Peyer's patch (tissue), 4 donors: ENCODE measurements at regions not wholly inside any gene's neighbourhood (a gene's known extent, or its start where the extent isn't known, plus 50 kb on each side); places are given as distances from the start of the nearest gene placed in this dataset.

ENCODE experiments used
- POLR2A ChIP-seq, 2 donors: fragments of 450-650 bp; IDR thresholded peaks; one replicate each; pipeline ENCODE4 v1.5.1; 2017; ENCODE audit warnings: antibody characterized with exemption in 2 of 2, mild to moderate bottlenecking in 2 of 2, moderate library complexity in 2 of 2
- TF ChIP-seq, protein P1 (sequence below), 6 experiments: fragments of 450-650 bp in 4 of 6; fragments of 200-600 bp in 2 of 6; sonication (generic) in 1 of 6; IDR thresholded peaks; one replicate each; pipeline ENCODE4 v1.5.1; 2017 to 2019; ENCODE audit warnings: antibody characterized with exemption in 6 of 6, mild to moderate bottlenecking in 3 of 6, moderate library complexity in 1 of 6

DNA sequence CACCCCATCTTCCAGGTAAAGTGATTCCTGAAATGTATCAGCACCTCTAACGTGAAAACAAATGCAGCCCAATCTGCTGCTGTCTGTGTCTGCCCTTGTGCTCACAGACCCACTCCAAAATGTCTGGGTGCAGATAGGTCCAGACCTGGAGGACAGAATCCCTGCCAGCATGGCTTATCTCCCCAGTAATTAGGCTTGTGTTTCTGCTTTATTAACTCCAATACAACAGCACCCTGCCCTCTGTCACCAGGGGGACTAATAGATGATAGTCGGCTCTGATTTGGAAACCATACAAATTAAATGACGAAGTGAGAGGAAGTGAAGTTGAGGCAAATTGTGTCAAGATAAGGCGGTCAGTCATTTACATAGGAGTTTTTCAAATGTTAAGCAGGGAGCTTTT is 608.3 kb upstream of the SALL1 start:
- no peak for TF ChIP-seq POLR2A (IDR thresholded peaks at IDR 0.05)
- TF ChIP-seq, protein P1, sequence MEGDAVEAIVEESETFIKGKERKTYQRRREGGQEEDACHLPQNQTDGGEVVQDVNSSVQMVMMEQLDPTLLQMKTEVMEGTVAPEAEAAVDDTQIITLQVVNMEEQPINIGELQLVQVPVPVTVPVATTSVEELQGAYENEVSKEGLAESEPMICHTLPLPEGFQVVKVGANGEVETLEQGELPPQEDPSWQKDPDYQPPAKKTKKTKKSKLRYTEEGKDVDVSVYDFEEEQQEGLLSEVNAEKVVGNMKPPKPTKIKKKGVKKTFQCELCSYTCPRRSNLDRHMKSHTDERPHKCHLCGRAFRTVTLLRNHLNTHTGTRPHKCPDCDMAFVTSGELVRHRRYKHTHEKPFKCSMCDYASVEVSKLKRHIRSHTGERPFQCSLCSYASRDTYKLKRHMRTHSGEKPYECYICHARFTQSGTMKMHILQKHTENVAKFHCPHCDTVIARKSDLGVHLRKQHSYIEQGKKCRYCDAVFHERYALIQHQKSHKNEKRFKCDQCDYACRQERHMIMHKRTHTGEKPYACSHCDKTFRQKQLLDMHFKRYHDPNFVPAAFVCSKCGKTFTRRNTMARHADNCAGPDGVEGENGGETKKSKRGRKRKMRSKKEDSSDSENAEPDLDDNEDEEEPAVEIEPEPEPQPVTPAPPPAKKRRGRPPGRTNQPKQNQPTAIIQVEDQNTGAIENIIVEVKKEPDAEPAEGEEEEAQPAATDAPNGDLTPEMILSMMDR (IDR thresholded peaks at IDR 0.05): no peak
